Left cardiac atrium (tissue), 4 donors: ENCODE measurements at regions not wholly inside any gene's neighbourhood (a gene's known extent, or its start where the extent isn't known, plus 50 kb on each side); places are given as distances from the start of the nearest gene placed in this dataset.
"Not testable (repeated sequence)": the region's sequence is repeated elsewhere in the genome, so short reads cannot be mapped to it uniquely, and the experiment has no call there.

Experiments used
- ATAC-seq, 2 donors: fragments of 200-7000 bp; cut with Tn5 transposase; one replicate each; pipeline ENCODE4 v1.9.1; 2020; ENCODE audit warnings: mild to moderate bottlenecking in 2 of 2, moderate library complexity in 2 of 2
- DNase-seq: peaks from one replicate; pipeline ENCODE4 v3.0.0-alpha.2; 2020
- intact Hi-C, 2 donors: fragments of 100-400 bp; cut with DNase I; formaldehyde crosslinking; loops; one replicate each; pipeline versions ENCODE4 v1.14.1 to v1.15.1; 2022 to 2023
- donor health status: DM: no; HTN: yes; CAD: no.
- donor health status: DM: no; HTN: yes; CAD: no; lungs with severe emphysema.
- donor health status: DM: yes; HTN: yes; CAD: no.
- donor health status: Dilated cardiomyopathy.

GRCh38 chr4:122100508-122100907, 51.6 kb upstream of the BLTP1 start:
- ATAC-seq, result no peak
- intact Hi-C loops, result no loop called here

GRCh38 chr4:122099896-122100295, 52.2 kb upstream of the BLTP1 start:
- ATAC-seq, result no peak
- intact Hi-C loops, result no loop called here
- no peak for DNase-seq

More at GRCh38 chr4:122100508-122100907, 51.6 kb upstream of the BLTP1 start:
- DNase-seq, result no peak

GRCh38 chr4:122091836-122092405, 60.2 kb upstream of the BLTP1 start:
- DNase-seq, result no peak
- no peak for ATAC-seq
- intact Hi-C loops, result no loop called here

GRCh38 chr4:122091397-122091796, 60.7 kb upstream of the BLTP1 start:
- ATAC-seq (no peak), DNase-seq (no peak)

GRCh38 chr4:122090989-122091388, 61.1 kb upstream of the BLTP1 start:
- DNase-seq (no peak), ATAC-seq (no peak)
- intact Hi-C loops, result no loop called here

More at GRCh38 chr4:122091397-122091796, 60.7 kb upstream of the BLTP1 start:
- intact Hi-C loops, result no loop called here

GRCh38 chr4:122086338-122087065, 65.6 kb upstream of the BLTP1 start:
- ATAC-seq (no peak), DNase-seq (no peak)

GRCh38 chr4:122083989-122084388, 68.1 kb upstream of the BLTP1 start:
- DNase-seq, result no peak
- ATAC-seq, result no peak
- intact Hi-C loops, result no loop called here

More at GRCh38 chr4:122086338-122087065, 65.6 kb upstream of the BLTP1 start:
- intact Hi-C loops, result no loop called here

GRCh38 chr4:122083351-122083750, 68.8 kb upstream of the BLTP1 start:
- no peak for DNase-seq
- no peak for ATAC-seq
- intact Hi-C loops, result no loop called here

- ATAC-seq (no peak), DNase-seq (no peak)
- intact Hi-C loops, result no loop called here
Measured at GRCh38 chr4:122082661-122083060, 69.5 kb upstream of the BLTP1 start.

- DNase-seq, intact Hi-C loops, ATAC-seq: not testable (repeated sequence)
Measured at GRCh38 chr4:122077653-122078052, 74.5 kb upstream of the BLTP1 start.

- DNase-seq, intact Hi-C loops, ATAC-seq: not testable (repeated sequence)
Measured at GRCh38 chr4:122076835-122077234, 75.3 kb upstream of the BLTP1 start.

GRCh38 chr4:122073615-122074014, 78.5 kb upstream of the BLTP1 start:
- ATAC-seq (no peak), DNase-seq (no peak)
- intact Hi-C loops, result no loop called here

- intact Hi-C loops, result no loop called here
- no peak for ATAC-seq
- DNase-seq, result no peak
Measured at GRCh38 chr4:122065915-122066314, 86.2 kb upstream of the BLTP1 start.

- peak; percentile 64 to 85 for ATAC-seq
- intact Hi-C loops, result no loop called here
- no peak for DNase-seq
Measured at GRCh38 chr4:122065149-122065548, 87.0 kb upstream of the BLTP1 start.

- intact Hi-C loops, result no loop called here
- ATAC-seq (peak; percentile 81 to 89), DNase-seq (no peak)
Measured at GRCh38 chr4:122053186-122053585, 98.9 kb upstream of the BLTP1 start.

- ATAC-seq (peak; percentile 90 to 95), DNase-seq (no peak)
- intact Hi-C loops, result no loop called here
Measured at GRCh38 chr4:122052677-122053076, 99.5 kb upstream of the BLTP1 start.

GRCh38 chr4:122050841-122051240, 99.0 kb upstream of the TRPC3 start:
- ATAC-seq (no peak), DNase-seq (no peak)
- intact Hi-C loops, result no loop called here

GRCh38 chr4:122047456-122048425, 95.9 kb upstream of the TRPC3 start:
- intact Hi-C loops, result no loop called here
- ATAC-seq (peak in 1 of 2 donors; percentile 25), DNase-seq (no peak)

GRCh38 chr4:122046255-122046654, 94.4 kb upstream of the TRPC3 start:
- intact Hi-C loops, result no loop called here
- no peak for ATAC-seq
- no peak for DNase-seq

- intact Hi-C loops, result no loop called here
- DNase-seq (peak; percentile 34), ATAC-seq (peak in 1 of 2 donors; percentile 54)
Measured at GRCh38 chr4:122045533-122045932, 93.7 kb upstream of the TRPC3 start.
